ENCODE measurements at regions not wholly inside any gene's neighbourhood (a gene's known extent, or its start where the extent isn't known, plus 50 kb on each side); places are given as distances from the start of the nearest gene placed in this dataset.

DNA sequence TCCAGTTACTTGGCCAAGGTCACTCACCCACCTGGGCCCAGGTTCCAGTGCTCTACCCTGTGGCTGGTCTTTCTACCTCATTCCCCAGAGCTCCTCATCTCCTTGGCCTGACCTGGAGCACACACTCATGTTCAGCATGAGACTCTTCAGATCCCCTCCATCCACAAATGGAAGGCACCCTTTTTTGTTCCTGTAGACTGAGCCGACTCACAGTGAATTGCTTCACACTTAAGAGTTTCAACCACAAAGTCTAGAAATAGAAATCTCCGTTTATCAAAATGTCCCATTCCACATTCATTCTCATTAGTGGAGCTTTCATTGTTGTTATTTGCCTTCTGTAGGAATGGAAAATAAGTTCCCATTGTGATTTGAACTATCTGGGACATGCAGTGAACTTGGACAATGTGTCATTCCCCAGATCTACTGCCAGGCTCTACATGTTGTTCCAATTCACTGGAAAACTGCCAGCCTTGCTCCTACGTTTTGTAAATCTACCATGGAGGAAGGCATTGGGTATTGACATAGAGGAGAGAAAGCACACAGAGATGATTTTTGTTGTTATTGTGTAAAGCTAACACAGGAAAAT, 125.3 kb upstream of the CELF2 start:
- FAIRE-seq (no peak), DNase-seq (ENCODE audit: low spot score) (no peak)

DNA sequence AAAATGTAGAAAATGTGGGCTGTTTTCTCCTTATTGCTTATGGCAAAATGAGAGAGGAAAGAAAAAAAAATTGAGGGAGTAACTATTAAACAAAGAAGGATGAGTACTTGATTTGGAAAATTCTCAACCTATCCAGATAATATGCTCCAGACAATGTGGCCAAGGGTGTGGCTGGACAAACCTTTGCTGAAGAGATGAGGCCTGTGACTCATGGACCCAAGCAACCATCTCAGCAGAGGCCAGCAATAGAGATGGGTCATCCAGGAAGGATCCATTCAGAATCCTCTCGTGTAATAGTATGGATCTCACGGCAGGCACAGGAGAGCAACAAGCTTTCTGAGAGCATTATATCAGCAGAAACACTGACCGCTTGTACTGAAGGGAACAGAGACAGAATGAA, 120.3 kb upstream of the CELF2 start:
- DNase-seq (ENCODE audit: low spot score) (no peak), FAIRE-seq (no peak)

DNA sequence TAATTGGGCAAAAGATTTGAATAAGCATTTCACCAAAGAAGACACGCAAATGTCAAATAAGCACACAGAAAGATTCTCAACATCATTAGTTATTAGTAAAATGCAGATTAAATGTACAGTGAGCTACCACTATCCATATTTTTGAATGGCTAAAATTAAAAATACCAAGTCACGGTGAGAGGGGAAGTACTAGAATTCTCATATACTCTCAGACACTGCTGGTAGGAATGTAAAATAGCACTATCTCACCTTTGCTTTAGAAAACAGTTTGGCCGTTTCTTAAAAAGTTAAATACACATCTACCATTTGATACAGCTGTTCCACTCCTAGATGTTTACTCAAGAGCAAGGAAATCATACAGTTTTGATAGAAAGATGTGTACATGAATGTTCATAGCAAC, 115.8 kb upstream of the CELF2 start:
- FAIRE-seq = no peak
- DNase-seq (ENCODE audit: low spot score) = no peak

DNA sequence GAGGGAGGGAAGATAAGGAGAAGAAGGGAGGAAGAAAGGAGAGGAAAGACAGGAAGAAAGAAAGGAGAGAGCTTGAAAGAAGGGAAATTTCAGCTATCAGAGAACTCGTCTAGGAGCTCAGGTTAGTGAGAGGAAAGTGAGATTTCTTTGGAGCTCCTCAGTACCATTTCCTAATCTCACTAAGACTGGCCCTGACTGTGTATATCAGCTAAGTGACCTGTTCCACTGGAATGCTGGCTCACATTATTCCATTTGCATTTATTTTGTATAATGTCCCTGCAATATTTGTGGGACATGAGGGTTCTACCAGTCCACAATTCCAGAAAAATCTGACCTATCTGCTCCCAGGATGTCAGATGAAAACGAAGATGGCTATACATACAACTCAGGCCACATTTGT, 114.7 kb upstream of the CELF2 start:
- FAIRE-seq = no peak
- DNase-seq (ENCODE audit: low spot score) = no peak

DNA sequence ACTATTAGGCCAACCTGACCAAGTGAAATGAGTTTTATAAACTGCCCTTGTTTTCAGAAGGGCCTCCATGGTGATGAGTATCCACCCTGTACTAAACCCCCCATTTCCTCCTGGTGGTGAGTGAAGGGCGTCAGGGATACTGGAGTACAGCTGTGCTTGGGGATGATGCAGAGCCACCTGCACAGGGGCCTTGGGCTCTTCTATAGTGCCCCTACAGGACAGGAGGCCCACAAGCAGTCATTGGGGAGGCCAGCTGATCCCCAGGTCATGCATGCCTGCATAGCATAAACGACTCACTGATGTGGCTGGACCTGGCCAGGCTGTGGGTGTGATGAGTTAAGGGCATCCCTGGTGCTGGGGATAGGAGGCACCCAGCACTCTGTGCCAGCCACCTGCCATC, 114.1 kb upstream of the CELF2 start:
- no peak for FAIRE-seq
- no peak for DNase-seq (ENCODE audit: low spot score)

DNA sequence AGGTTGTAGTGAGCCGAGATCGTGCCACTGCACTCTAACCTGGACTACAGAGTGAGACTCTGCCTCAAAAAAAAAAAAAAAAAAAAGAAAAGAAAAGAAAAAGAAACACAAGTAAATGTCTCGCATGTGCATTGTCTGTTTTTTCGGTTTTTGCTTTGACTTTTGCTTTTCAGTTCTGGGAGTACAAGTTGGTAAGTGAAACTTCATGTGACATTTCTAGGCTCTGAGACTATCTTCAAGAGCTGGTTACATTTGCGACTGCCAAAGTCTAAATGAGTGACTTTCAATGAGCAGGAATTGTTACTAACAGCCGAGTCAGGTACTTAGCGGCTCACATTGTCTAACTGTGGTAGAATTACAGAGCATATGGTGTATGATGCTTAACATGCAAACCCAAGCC, 107.0 kb upstream of the CELF2 start:
- peak; percentile 7 for DNase-seq (ENCODE audit: low spot score)
- no peak for FAIRE-seq

DNA sequence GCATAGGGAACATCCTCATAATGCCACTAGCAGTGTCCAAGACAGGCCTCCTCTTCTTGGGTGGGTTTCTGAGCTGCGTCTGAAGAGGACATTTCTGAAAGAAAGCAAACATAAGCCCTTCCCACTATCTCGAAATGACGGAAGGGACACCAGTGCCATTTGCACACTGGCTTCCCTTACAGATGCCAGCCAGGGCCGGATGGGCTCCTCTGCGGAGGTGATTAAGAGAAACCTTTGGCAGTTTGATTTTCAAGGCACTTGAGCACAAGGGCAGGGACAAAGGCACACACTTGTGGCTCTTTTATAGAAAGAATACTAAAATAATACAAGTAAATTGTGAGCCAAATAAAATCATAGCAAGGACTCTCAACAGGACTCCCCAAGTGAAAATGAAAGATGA, 106.6 kb upstream of the CELF2 start:
- FAIRE-seq = no peak
- no peak for DNase-seq (ENCODE audit: low spot score)

DNA sequence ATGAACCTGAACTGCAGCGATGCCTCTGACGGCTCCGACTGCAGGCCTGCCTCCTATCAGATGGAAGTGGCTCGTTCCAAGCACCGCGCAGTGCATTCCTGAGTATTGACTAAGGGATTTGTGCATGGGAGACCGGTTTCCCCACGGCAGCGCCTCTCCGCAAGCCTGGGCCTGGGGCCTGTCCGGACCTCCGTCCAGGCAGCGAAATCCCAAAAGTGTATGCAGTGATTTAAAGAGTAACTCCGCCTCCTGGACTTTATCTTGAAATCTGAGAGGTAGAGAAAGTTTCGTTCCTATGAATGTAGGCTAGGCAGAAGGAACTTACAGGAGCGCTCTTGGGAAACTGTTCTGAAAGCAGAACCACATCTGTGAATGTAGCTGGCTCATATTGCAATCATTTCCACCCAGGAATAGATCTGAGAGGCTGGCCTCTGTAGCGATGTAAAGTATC, 106.2 kb upstream of the CELF2 start:
- peak; percentile 89 for FAIRE-seq
- peak; percentile 73 for DNase-seq (ENCODE audit: low spot score)

DNA sequence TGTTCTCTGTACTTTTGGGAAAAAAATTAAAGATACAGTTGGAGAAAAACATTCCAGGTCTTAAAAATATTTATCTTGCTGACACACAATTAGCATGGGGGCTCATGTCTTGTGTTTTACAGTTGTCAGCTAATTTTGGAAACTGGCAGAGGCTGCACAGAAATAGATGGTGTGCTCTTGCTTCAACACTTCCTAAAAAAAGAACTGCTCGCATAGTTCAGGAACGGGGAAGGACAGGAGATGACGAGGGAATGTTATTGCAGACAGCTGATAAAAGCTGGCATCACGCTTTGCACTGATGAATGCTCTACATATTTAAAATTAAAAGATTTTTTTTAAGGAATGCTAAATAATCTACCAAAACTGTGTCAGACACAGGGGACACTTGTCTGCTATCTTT, 103.5 kb upstream of the CELF2 start:
- FAIRE-seq (no peak), DNase-seq (ENCODE audit: low spot score) (no peak)

DNA sequence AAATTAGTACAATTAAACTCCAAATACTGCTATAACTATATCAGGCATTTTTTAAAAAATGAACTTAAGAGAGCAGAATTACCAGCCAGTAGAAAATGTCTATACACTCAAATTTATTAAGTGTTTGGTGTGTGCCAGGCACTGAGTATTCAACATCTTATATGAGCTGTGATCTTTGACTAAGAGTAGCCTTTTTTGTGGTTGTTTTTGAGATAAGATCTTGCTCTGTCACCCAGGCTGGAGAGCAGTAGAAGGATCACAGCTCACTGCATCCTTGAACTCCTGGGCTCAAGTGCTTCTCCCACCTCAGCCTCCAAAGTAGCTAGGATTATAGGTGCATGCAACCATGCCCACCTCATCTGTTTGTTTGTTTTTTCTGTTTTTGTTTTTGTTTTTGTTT, 102.5 kb upstream of the CELF2 start:
- DNase-seq (ENCODE audit: low spot score) = no peak
- FAIRE-seq = no peak

DNA sequence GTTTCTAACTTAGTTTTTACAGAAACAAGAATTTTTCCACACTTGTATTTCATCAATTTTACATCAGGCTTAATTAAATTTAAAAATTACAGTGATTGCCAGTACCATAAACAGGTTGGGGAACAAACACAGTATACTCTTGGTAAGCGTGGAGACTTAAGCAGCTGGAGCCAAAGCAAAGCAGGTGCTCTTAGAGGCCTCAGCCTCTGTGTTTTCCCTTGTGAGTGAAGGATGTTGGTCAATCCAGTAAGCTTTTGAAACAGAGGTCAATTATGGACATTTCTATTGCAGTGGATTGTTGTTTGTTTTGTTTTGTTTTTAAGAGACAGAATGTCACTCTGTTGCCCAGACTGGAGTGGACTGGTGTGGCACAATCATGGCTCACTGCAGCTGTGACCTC, 100.6 kb upstream of the CELF2 start:
- no peak for DNase-seq (ENCODE audit: low spot score)
- FAIRE-seq = no peak

DNA sequence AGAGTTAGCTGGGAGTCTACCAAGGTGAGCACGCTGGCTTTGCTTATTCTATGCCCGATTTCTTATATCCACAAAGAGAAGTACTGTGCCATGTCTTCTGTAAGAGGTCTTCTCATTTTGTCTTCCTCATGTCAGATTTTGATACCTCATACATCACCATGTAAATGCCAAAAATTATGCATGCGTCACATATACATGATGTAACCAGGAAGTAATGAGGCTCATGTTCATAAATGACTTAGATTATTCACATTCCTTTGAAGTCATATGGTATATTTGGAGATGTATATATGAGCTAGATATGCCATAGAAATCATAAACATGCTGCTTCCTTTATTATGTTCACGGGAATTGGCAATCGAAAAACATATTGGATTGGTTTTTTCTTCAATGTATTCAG, 97.7 kb upstream of the CELF2 start:
- DNase-seq (ENCODE audit: low spot score) (no peak), FAIRE-seq (no peak)

DNA sequence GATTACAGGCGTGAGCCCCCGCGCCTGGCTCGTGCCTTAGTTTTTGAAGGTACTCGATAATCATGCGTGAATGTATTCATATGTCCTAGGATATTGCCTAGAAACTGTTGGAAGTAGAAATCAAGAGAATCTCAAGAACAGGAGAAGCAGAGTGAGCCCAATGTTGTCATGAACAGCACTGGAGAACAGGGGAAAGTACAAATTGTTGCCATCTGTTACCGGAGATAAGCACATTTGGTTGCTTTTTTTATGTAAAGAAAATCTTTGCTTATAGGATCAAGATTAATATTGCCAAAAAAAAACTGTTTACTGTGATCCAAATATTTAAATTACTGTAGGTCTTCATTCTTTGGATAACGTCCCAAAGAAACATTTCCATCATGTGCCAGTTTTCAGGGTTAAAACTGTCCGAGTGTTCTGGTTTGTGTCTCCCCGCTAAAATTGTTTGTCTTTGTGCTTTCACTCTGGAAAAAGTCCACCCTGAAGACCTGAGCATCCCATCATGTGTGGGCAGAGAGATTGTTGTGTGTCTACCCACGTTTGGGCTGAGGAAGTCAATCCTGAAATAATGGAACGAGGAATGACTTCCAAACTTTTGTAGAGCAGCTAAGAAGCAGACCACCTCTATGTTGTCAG, 95.7 kb upstream of the CELF2 start:
- DNase-seq (ENCODE audit: low spot score) (no peak), FAIRE-seq (no peak)

DNA sequence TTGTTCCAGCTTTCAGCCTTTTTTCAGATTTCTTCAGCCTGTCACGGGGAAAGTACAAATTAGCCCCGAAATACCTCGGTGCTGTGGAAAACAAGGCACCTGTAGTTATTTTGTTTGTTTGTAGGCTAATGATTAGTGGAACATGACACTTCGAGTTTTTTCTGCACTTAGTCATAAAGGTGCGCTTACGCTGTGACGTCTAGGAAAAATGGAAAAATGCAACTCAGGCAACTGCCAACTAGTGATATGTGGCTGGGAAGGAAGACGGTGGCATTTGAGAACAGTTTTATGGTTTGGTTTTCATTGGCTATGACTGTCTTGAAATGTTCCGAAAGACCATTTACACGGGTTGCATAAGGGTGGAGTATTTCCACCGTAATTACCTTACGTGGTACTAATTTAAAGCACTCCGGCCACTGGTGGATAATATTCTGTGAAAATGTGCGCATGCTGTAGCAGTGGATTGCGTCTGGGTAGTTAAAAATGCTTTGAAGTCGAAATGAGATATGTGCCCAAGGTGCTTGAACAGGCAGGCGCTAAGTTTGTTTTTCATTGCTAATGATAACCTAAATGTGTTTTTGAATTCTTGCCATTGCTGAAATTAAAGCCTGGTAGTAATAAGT, 94.5 kb upstream of the CELF2 start:
- FAIRE-seq (no peak), DNase-seq (ENCODE audit: low spot score) (no peak)

DNA sequence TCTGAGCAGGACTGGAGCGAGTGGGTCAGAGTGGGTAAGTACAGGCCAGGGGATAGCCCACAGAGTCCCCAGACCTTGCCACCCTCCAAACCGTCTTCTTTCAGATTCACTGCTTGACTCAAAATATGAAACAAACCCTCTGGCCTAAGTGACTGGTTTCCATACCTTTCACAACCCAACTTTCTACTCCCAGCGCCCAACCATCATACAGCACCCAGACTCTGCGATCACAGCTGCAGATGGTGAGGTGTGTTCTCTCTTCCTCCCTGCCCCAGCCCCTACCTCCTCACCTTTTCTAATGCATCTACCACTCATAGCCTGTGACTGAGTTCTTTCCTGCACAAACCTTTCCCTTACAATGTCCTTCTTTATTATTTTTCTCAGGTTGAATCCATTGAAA, 92.0 kb upstream of the CELF2 start:
- FAIRE-seq (no peak), DNase-seq (ENCODE audit: low spot score) (no peak)

DNA sequence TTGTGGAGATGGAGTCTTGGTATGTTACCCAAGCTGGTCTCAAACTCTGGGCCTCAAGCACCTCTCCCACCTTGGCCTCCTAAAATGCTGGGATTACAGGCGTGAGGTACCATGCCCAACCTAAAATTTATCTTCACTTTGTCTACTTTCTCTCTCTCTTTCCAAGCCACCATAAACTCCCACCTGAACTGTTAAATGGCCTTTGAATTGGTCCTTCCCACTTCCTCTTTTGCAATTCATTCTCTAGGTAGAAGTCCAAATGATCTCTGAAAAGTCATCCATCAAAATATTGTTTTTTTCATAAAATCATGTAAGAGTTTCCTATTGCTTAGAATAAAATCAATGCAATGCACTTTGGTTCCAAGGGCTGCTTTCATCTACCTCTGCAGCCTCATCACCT, 90.1 kb upstream of the CELF2 start:
- FAIRE-seq = no peak

DNA sequence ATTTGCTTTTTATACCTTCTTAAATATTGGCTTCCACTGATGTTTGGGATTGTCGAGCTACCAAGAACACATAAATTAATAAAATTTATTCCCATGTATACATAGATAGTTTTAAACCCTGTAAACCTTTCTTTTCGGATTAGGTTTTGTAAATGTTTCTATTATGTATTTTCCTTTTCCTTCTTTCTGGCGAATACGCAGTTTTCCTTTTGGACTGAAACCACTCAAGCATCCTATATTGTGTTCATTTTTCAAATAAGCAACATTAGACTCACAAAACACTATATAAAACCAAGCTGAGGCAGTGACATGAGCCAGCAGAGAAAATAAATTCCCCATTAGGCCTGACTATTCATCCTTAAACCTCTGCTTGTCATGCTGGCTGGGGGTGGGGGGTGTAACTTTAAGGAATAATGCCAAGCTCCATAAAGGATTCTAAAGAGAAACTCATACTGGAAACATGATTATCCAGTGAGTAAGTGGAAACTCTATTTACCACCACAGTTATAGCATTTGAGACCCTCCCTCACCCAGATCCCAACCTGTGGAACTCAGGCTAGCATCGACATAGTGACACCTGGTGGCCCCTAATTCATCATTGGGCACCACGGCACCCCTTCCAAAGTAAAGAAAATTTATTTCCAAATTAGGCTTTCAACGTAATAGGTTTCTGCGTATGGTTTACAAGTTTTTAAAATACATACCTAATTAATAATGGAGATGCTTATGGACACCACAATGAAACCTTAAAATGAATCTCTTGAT, 86.5 kb upstream of the CELF2 start:
- no peak for DNase-seq (ENCODE audit: low spot score)
- no peak for FAIRE-seq

More for the DNA sequence above, 90.1 kb upstream of the CELF2 start:
- DNase-seq (ENCODE audit: low spot score) = no peak

DNA sequence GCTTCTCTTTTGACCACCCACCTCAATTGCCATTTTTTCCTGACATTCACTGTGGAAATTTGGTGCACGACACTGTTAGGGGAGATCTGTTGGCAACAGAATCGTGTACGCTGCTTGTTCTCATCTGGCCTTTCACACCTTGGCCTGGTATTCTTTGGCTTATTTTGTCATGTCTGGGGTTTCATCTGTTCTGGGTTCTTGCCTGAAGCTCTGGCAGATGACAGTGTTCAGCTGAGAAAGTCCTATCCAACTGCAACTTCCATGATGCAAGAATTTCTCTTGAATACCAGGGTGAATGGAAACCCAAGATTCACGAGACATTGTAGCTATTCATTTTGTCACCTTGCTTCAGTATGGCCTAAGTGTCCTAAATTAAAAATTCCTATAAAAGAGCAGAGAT, 82.6 kb upstream of the CELF2 start:
- DNase-seq (ENCODE audit: low spot score) (no peak), FAIRE-seq (no peak)

DNA sequence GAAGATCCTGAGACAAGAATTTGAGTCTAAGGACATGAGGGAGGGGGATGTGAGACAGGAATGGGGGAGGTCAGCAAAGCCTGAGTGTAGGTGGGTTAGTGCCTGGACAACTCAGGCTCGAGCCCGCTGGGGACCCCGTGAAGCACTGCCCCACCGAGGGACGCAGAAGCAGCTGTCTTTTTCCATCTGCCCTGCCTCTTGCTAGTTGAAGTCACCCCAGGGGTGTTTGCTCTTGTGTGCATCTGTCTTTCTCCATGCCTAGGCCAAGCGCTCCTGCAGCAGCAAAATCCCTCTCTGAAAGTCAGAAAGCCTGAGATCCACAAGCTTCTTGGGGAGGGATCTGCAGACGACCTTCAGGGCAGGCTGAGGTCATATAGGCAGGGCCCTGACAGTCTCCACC, 79.0 kb upstream of the CELF2 start:
- DNase-seq (ENCODE audit: low spot score) (no peak), FAIRE-seq (no peak)

DNA sequence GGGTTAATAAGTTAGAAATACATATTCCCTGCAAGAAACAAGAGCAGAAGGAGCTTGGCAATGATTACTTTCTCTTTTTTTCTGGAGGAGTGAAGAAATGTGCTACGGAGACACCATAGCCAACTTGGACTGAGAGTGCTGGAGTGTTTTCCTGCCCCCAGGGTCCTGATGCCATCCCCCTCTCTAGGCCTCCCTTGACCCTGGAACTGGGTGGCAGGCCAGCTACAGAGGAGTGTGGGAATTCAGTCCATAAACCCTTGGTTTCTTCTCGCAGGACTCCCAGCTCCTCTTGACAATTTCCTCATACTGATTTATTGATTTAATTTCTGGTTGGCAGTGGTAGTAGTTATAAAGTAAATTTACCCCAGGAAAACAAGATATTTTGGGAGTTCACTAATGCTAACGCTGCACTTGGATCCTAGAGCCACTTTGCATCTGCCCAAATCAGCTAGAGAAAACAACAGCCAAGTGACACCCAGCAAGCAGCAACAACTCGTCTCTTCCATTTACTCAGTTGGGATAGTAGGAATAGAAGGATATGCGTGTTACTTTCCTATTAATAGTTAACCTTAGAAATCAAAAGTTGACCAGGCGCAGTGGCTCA, 76.4 kb upstream of the CELF2 start:
- FAIRE-seq = no peak

DNA sequence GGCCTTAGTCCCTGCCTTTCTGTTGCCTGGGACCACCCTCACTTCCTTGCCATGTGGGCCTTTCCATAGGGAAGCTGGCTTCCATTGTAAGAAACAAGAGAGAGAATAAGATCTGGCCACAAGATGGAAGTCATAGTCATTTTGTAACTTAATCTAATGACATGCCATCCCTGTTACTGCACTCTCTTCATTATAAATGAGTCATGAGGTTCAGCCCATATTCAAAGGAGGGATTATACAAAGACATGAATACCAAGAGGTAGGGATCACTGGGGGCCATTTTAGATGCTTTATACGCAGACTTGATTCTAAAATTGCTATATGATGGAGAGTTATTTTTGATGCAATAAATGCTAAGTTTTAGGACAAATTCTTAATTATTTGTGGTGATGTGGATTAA, 75.2 kb upstream of the CELF2 start:
- FAIRE-seq = no peak
- DNase-seq (ENCODE audit: low spot score) = no peak

More for the DNA sequence above, 76.4 kb upstream of the CELF2 start:
- DNase-seq (ENCODE audit: low spot score) = no peak

DNA sequence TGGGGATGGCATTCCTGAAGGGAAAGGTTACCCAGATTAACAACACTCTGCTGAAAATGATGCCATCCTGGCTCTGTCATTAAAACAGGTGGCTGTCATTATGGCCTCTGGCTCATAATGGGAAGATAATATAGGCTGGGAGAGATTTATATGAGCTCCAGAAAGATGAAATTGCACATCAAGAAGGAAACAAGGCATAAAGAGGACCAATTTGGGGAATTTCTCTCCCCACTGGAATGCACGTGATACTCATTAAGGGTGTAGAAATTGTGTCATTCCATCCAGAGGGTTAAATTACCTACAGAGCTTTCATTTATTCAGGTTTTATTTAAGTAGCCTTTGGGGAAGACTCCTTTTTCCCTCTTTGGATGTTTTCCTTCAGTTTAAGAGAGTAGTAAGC, 71.6 kb upstream of the CELF2 start:
- FAIRE-seq (no peak), DNase-seq (ENCODE audit: low spot score) (no peak)

Measured in RCC 7860 (cell line).